ENCODE measurements at regions not wholly inside any gene's neighbourhood (a gene's known extent, or its start where the extent isn't known, plus 50 kb on each side); places are given as distances from the start of the nearest gene placed in this dataset.

GRCh38 chr2:238997137-238997390 lies 149.2 kb downstream of the TWIST2 start:
- no peak overlapping the region for H3K4me3 ChIP-seq (ENCODE audit: control insufficient read depth, low read depth, low read length)
- DNase-seq (ENCODE audit: low read depth): no peak
- TF ChIP-seq CTCF (IDR thresholded peaks at IDR 0.05; ENCODE audit: control insufficient read depth, insufficient read depth, low read depth, low read length, missing control alignments): no peak

GRCh38 chr2:238997684-238998083 lies 149.8 kb downstream of the TWIST2 start:
- no peak overlapping the region for H3K4me3 ChIP-seq (ENCODE audit: control insufficient read depth, low read depth, low read length)
- no peak for TF ChIP-seq CTCF (IDR thresholded peaks at IDR 0.05; ENCODE audit: control insufficient read depth, insufficient read depth, low read depth, low read length, missing control alignments)
- no peak for DNase-seq (ENCODE audit: low read depth)

Data from AG09309 (cell line).